NCI-H345 (cell line): ENCODE measurements at regions not wholly inside any gene's neighbourhood (a gene's known extent, or its start where the extent isn't known, plus 50 kb on each side); places are given as distances from the start of the nearest gene placed in this dataset.

Experiments used
- DNase-seq: peaks from one replicate; lab custom pipeline; 2025; lab: John Stamatoyannopoulos, UW

DNA sequence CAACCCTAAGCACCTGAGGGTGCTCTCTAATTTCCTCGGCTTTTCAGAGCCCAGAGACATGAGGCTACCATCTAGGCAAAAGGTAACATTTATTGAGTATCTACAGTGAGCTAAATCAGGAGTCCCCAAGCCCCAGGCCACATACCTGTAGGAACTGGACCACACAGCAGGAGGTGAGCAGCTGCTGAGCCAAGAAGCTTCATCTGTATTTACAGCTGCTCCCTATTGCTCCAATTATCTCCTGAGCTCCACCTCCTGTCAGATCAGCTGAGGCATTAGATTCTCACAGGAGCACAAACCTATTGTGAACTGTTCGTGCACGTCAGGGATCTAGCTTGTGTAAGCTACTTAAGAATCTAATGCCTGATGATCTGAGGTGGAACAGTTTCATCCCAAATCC lies 70.2 kb downstream of the RND3 start:
- no peak for DNase-seq

DNA sequence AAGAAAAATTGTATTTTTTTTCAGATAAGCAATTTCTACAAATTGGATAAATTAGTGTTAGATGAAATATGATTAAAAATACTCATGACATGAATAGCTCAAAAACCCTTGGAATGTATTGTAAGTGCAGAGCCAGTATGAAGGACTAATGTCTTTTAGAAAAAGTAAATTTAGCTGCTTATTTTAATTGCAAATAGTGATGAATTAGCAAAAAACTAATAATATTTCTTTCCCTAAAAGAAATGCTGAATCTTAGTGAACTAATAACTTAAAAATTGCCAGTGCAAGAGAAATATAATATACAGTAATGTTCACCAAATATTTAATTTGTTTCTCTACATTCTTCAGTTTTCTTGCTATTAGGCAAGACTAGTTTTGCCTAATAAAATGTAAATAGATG lies 72.4 kb downstream of the RND3 start:
- DNase-seq: no peak

DNA sequence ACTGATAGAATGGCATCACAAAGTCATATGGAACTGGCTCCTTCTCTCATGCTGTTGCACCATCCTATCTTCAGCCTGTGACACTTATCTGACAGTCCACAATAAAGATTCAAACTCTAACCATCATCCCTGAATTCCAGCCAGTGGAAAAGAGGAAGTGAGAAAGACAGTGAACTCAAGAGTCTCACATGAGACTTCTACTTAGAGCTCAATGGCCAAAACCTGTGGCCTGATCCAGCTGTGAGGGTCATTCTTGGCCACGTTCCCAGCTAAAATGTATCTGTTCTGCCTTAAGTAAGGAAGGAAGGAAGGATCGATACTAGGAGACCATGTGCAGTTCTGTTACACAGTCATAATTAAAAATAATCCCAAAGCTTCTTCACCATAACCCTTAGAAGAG lies 73.6 kb downstream of the RND3 start:
- DNase-seq: no peak

DNA sequence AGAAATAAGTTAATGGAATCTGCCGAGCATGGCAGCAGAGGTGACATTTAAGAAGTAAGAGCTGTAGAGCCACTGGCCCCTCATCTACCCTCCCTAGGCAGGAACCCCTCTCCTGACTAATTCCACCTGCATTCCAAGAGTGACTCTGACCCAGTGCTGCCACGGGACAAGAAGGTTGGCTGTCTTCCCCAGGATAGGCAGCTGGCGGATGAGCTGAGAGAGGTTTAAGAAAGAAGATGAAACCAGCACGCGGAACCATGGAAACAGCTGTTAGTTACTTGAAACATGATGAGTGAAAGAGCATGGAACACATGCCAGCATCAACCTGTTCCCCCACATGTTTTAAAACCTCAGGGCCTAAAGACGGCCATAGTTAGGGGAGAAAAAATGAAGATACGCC lies 74.1 kb downstream of the RND3 start:
- no peak for DNase-seq

DNA sequence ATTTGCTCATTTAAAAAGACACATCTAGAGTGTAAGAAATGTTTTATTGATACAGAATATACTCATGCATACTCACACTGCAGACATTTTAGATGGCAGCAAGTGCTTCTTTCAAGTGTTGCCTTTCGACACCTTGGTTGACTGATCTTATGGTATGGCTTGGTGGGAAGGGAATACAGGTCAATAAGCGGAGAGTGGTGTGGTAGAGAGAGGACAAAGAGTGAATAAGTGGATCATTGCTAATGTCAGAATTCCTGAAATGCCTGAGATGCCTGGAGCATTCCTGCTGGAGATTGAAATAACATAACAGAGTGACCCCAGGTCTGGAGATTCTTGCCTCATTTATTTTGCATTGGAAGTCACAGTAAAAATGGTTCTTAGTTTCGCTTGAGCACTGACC lies 76.7 kb downstream of the RND3 start:
- DNase-seq: no peak

DNA sequence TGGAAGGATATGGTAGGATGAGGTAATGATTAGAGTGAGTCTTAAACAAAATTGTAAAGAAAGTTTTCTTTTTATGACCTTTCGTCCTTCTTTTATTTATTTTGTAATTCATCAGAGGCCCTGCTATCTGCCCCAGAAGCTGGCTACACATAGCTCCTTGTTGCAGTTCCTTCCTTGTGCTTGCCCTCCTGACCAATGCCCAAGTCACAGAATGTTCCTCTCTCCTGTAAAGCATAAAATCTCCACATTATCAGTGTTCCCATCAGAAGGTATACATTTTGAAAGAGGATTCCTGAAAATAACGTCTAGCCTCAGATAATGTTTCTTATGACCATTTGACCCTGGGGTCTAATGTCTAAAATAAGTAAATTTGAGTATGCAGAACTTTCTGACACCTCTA lies 78.3 kb downstream of the RND3 start:
- no peak for DNase-seq

DNA sequence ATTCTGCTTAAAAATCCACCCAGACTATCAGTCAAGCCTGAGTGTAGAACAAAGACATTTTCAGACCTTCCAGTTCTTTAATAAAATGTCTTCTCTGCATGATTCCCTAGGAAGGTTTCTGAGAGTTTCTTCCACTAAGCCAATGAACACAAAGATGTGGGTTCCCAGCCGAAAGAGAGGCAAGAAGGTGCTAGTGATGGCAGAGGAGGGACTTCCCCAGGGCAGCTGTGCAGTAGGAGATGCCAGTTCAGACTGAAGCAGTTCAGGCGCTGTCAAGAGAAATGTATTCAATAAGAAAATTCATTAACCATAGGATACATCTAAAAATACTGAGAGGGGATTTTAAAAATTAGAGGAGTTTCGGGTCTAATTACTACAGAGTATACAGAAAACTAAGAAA lies 83.3 kb downstream of the RND3 start:
- DNase-seq: no peak

DNA sequence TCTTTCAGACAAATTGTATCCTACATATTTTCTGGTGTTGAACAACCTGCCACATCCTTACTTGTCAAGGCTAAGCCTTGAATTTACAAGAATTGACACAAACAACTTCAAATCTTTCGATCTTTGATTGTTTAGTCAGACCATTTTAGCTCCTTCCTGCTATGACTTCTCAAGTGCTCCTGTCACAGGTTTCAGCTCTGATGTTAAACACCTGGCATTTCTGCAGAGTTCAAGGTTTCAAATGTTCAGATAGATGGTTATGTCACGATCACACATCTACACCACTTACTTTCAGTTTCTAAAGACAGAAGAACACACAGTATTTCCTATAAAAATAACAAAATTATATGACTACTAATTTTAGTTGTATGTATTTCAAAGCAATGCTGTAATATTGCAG lies 84.0 kb downstream of the RND3 start:
- DNase-seq: peak; percentile 25

DNA sequence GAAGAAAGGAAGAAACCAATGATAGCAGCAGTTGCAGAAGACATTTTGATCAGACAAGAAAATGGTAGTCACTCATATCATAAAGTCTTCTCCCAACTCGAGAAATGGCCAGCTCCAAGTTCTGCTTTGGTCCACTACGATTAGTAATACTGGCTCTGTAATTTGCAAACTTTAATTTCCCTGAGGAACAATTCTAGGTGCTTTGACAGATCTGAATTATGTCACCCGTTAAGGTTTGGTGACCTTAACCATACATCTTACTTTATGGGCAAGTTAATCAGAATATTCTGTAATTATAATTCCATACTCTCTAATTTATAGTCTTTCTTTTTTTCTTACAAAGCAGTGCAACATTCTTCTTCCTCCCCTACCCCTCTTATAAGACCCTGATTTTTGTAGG lies 84.5 kb downstream of the RND3 start:
- no peak for DNase-seq

DNA sequence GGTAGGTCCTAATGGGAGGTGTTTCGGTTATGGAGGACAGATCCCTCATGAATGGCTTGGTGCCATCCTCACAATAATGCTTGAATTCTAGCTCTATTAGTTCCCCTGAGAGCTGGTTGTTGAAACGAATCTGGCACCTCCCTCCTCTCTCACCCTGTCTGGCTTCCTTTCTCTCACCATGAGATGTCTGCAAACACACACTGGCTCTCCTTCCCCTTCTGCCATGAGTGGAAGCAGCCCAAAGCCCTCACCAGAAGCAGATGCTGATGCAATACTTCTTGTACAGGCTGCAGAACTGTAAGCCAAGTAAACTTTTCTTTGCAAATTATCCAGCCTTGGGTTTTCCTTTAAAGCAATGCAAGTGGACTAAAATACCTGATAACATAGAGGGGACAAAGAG lies 86.6 kb downstream of the RND3 start:
- no peak for DNase-seq

DNA sequence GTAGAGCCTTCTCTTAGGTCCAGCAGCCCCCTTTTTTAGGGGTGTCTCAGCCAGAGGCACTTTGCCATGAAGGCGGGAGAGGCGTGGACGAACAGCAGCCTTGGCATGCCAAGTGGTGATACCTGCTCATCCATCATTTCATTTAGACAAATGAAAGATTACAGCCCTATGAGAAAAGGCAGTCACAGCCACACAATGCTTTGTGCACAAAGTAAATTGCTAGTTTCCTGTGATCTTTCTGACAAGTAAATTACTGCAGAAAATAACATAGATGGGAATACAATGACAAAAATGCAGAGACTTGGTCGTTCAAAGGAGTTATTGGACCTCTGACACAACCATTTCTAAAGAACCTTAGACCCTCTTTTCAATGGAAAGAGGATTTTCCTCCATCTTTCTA lies 94.9 kb downstream of the RND3 start:
- DNase-seq: no peak

DNA sequence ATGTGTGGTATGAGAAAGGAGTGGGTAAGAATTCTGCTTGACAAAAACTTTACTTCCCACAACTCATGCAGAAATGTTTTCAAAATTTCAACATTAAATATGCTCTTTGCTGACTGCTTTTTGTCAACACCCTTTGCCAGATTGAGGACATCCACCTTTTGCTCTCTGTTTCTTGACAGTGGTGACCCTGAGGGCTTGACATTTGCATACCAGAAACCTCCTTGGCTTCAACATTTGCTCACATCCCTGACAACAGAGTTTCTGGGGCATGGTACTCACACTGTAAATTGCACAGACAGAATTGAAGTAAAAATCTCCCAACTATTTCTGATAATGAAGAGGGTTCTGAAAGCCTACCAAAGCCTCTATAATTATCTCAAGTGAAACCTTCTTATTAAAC lies 95.7 kb downstream of the RND3 start:
- DNase-seq: no peak

DNA sequence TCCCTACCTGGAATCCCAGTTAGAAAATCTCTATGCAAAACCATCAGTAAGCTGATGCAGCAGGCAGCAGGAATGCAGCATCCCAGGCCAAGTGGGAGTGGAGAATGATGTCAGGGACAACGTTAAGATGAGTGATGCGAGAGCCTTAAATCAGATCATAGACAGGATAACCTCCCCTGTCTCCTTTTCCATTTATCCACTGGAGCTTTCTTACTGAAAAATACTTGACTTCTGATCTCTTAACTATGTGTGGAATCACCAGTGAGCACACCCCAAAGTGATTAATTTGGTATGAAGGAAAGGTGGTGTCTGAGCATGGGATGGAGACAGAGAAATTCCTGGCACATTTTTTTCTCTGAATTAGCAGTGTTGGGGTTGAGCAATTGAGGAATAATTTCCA lies 98.0 kb downstream of the RND3 start:
- DNase-seq: no peak

DNA sequence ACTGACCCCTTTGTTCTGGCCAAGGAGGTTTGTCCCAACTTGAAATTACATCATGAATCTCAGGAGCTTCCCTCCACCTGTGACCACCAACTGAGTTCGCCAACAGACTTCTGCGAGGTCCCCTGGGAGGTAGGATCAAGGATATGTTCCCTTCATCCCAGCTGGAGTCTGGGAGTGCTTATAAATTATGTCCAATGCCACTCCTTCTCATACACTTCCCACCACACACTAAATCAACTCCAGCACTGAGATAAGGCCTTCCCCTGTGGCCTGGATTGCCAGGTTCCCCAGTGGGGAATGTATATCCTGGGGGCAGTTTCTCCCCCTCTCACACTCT lies 99.2 kb downstream of the RND3 start:
- no peak for DNase-seq

DNA sequence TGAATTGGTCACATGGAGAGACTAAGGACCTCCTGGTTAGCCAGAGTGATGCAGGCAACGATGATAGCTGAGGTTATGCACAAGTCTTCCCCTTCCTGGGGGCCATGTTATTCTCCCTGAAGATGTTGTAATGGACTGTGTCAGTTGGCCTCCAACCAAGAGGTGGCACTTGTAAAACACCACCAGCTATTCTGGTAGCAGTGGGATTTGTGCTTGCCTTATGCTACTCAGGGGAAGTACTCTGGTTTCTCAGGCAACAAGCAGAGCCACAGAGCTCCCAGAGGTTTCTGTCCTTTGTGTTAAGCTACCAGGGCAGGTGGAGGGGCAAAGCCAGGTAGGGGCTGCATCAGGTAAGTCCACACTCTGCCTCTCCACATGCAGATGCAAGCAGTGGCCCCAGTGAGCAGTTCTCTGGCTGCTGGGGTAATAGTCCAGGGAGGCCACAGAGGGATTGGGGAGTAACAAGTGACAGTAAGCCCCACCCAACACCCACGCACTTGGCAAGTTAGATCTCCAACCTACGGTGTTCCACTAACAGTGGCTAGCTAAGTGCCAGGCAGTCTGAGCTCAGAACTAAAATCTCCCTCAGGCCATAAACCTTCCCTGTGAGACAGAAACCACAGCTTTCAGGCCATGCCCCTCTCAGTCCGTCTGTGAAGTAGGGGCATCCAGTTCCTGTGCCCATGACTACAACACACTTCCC lies 99.7 kb downstream of the RND3 start:
- no peak for DNase-seq

DNA sequence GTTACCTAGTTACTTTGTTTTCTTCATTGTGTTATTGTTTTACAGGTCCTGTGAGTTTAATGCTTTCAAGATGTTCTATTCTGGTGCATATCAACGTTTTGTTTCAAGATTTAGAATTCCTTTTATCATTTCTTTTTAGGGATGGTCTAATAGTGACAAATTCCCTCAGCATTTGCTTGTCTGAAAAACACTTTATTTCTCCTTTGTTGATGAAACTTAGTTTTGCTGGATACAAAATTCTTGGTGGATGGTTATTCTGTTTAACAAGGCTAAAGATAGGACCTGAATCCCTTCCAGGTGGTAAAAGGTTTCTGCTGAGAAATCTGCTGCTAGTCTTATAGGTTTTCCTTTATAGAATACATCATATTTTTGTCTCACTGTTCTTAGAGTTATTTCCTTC lies 102.3 kb downstream of the RND3 start:
- DNase-seq: no peak

DNA sequence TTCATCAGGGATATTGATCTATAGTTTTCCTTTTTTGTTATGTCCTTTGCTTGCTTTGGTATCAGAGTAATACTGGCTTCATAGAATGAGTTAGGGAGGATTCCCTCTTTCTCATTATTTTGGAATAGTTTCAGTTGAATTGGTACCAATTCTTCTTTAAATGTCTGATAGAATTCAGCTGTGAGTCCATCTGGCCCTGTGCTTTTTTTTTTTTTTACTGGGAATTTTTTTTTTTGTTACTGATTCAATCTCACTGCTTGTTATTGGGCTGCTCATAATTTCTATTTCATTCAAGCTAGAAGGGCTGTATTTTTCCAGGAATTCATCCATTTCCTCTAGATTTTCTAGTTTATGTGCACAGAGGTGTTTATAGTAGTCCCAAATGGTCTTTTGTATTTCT lies 103.9 kb downstream of the RND3 start:
- DNase-seq: no peak

DNA sequence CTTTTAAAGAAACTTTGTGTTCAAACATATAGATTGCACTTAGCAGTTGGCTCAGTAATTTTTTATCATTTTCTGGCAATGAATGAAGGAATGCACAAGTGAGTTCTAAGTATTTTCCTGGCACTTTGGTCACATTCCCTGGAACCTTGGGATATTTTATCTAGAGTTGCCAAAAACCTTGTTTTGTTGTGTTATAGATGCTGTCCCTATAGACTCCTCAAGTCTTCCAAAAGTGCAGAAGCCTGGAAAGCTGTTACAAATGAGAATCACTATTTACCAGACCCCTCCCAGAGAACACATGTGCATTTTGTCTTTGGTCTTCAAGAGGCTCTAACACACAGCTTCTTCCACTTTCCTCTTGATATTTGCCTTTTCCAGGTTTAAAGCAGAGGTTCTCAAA lies 108.3 kb downstream of the RND3 start:
- DNase-seq: no peak

DNA sequence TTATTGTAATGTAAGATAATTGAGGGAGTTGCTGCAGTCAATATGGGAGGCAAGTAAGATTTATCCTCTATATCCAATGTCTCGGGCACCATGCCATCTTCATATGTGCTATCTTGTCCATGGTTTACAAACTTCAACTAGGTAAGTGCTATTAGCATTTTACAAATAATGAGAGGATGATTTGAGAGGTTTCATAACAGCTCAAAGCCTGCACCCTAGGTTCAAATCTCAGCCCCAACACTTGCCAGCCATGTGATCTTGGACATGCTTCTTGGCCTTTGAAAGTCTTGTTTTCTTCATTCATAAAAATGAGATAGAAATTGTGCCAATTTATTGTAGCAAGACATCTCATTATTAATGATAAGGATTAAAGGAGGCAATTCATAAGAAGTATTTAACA lies 108.8 kb downstream of the RND3 start:
- no peak for DNase-seq

DNA sequence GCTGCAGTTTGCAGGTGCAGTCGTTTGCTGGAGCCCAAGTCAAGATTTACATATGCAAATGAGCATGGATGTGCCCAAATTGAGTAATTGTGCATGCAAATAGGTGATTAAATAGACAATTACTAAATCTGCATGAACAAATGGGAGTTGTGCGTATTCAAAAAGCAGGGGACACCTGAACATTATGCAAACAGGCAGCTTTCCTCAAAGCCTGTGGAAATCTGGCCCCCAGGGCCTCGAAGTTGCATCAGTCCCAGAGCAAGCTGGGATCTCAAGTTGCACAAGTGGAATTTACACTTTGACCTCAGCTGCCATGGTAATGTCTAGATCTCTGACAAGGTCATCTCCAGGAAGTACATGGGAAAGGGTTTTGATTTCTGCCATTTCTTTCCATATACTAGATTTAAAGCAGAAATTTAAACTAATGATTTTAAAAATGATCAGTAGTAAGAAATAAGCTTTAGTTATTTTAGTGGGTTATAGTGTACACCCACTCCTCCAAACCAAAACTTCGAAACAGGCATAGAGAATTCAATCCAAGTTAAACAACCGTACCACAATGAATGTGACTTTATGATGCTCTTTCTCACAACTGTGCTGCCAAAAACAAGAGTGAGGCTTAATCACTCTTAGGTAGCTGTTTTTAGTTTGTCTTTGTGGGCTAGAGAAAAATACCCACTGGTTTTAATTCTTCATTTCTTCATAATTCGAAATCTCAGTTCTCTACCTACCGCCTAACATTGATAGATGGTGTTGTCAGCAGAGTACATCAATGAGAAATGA lies 110.7 kb downstream of the RND3 start:
- no peak for DNase-seq

DNA sequence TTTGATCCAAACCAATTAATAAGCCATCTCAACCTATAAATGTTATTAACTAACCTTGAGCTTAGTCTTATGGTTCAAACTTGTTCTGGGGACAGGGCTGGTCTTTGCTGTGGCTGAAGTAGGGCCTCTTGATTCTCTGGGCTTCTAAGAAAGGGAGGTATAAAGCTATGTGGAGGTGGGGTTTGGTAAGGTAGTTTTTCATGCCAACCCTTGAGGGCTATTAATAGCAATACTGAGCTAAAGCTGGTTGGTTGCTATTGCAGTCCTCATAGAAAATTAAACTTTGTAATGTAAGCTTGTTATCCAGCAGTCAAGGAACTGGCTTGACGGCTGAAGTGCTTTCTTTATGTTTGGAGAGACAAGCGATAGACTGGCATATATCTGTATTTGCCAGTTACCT lies 112.1 kb downstream of the RND3 start:
- DNase-seq: no peak

DNA sequence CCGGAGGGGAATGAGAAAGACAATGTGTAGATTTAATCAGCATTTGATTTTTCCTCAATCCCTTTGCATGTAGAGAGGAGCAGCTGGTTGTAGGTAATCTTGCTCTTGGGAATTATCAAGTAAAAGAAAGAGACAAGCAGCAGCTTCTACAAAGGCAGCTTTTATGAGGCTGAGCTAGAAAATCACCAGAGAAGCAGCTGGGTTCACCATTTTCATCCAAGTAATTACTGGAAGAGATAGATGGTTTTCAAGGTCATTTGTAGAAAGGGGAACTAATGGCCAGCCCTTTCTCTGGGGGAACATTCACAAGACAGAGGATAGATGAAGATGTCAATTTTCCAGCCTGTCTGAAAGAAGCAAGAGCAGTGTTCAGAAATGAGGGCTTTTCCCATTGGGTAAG lies 113.0 kb downstream of the RND3 start:
- DNase-seq: no peak

DNA sequence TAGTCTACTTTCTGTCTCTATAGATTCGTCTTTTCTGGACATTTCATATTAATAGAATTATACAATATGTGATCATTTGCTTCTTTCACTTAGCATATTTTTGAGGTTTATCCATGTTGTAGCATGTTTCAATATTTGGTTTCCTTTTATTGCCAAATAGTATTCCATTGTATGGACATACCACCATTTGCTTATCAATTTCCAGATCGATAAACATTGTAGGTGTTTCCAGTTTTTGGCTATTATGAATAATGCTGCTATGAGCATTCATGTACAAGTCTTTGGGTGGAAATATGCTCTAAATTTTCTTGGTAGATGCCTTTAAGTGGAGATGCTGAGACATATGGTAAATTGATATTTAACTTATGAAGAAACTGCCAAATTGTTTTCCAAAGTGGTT lies 114.1 kb downstream of the RND3 start:
- no peak for DNase-seq
